Ecto neural progenitor cell (in vitro differentiated cells): ENCODE measurements at regions not wholly inside any gene's neighbourhood (a gene's known extent, or its start where the extent isn't known, plus 50 kb on each side); places are given as distances from the start of the nearest gene placed in this dataset.

Experiments
- DNase-seq: peaks from one replicate; pipeline ENCODE4 v3.0.0-alpha.2; 2018; ENCODE audit warnings: low spot score

- DNase-seq = peak; percentile 78
Observed at GRCh38 chr6:166106076-166106686, 61.5 kb downstream of the TBXT start.

- DNase-seq = no peak
Observed at GRCh38 chr6:166105341-166106075, 62.1 kb downstream of the TBXT start.

GRCh38 chr6:166104872-166105271, 62.8 kb downstream of the TBXT start:
- DNase-seq = no peak

GRCh38 chr6:166104107-166104506, 63.5 kb downstream of the TBXT start:
- DNase-seq = no peak

GRCh38 chr6:166101819-166102419, 65.7 kb downstream of the TBXT start:
- no peak for DNase-seq

GRCh38 chr6:166097914-166098522, 69.6 kb downstream of the TBXT start:
- peak; percentile 87 for DNase-seq

- DNase-seq = no peak
Observed at GRCh38 chr6:166087852-166088251, 79.8 kb downstream of the TBXT start.

GRCh38 chr6:166087246-166087645, 80.4 kb downstream of the TBXT start:
- DNase-seq = no peak

GRCh38 chr6:166085500-166085899, 82.2 kb downstream of the TBXT start:
- DNase-seq = no peak

GRCh38 chr6:166084951-166085350, 82.7 kb downstream of the TBXT start:
- no peak for DNase-seq

- no peak for DNase-seq
Observed at GRCh38 chr6:166079841-166080240, 87.8 kb downstream of the TBXT start.

GRCh38 chr6:166078294-166078693, 89.4 kb downstream of the TBXT start:
- no peak for DNase-seq

- no peak for DNase-seq
Observed at GRCh38 chr6:166076625-166077024, 91.0 kb downstream of the TBXT start.

GRCh38 chr6:166075925-166076324, 91.7 kb downstream of the TBXT start:
- no peak for DNase-seq

GRCh38 chr6:166075186-166075585, 92.5 kb downstream of the TBXT start:
- no peak for DNase-seq

- DNase-seq = no peak
Observed at GRCh38 chr6:166073082-166073481, 94.6 kb downstream of the TBXT start.

GRCh38 chr6:166068768-166069167, 98.9 kb downstream of the TBXT start:
- DNase-seq = no peak

- DNase-seq = no peak
Observed at GRCh38 chr6:166058064-166058739, 109.4 kb downstream of the TBXT start.

GRCh38 chr6:166057431-166057830, 110.2 kb downstream of the TBXT start:
- no peak for DNase-seq

GRCh38 chr6:166056637-166057036, 111.0 kb downstream of the TBXT start:
- DNase-seq = no peak

GRCh38 chr6:166055801-166056200, 111.8 kb downstream of the TBXT start:
- no peak for DNase-seq

GRCh38 chr6:166052837-166053236, 114.8 kb downstream of the TBXT start:
- DNase-seq = no peak
